HCT116 (cell line): ENCODE measurements at regions not wholly inside any gene's neighbourhood (a gene's known extent, or its start where the extent isn't known, plus 50 kb on each side); places are given as distances from the start of the nearest gene placed in this dataset.

Experiments used
- ATAC-seq: fragments of 200-7000 bp; cut with Tn5 transposase; 2 replicates; pipeline ENCODE4 v1.9.1; 2020; ENCODE audit warnings: mild to moderate bottlenecking, moderate library complexity
- BruUV-seq: library from RNA; stranded (reverse); fragments of 400-500 nt; replicated peaks from 2 replicates; lab custom pipeline; 2021; lab: Mats Ljungman, UMichigan
- CTCF ChIA-PET: fragments of 300-600 bp; sonication (Branson Sonifier 250); formaldehyde crosslinking; loops from one replicate; lab custom pipeline; 2021; ENCODE audit warnings: antibody characterized with exemption; lab: Charles Lee
- POLR2A ChIA-PET: fragments of 300-600, 350-600 bp; sonication (Branson Sonifier 250); formaldehyde crosslinking; loops from one replicate; lab custom pipeline; 2021; ENCODE audit warnings: antibody characterized with exemption; lab: Charles Lee
- RAD21 ChIA-PET, 2 experiments: fragments of 300-600 bp; sonication (Branson Sonifier 250); formaldehyde crosslinking; loops; one replicate each; lab custom pipeline; 2023; ENCODE audit warnings: low total read pairs in 2 of 2; ENCODE audit not compliant: uncharacterized antibody in 2 of 2, unreplicated experiment in 2 of 2, low non-redundant PET in 1 of 2; lab: Charles Lee
- DNase-seq: peaks from one replicate; pipeline ENCODE4 v3.0.0-alpha.2; 2010; ENCODE audit warnings: low read depth, low spot score
- H2AFZ ChIP-seq: fragments of 200-600 bp; shearing (Covaris generic), sonication (generic); 2 replicates; pipeline ENCODE4 v1.6.1; 2017; ENCODE audit warnings: low read depth, mixed run types, mixed read lengths, antibody characterized with exemption, low read length; ENCODE audit not compliant: poor library complexity, severe bottlenecking
- H3K27ac ChIP-seq: 2 replicates; pipeline ENCODE4 v1.5.1; 2012; ENCODE audit warnings: low read depth, low read length
- H3K27me3 ChIP-seq: fragments of 200-600 bp; sonication (generic); 2 replicates; pipeline ENCODE4 v1.6.1; 2016; ENCODE audit warnings: mixed run types, low read length, mixed read lengths; ENCODE audit not compliant: insufficient read depth
- H3K36me3 ChIP-seq, 2 experiments: fragments of 200-500 bp in 1 of 2; fragments of 200-600 bp in 1 of 2; sonication (Bioruptor generic) in 1 of 2; sonication (generic) in 1 of 2; 2 replicates each; pipeline versions ENCODE4 v1.5.1 to v1.6.1; 2014 to 2016; ENCODE audit warnings: low read length in 2 of 2, inconsistent platforms in 1 of 2, mixed read lengths in 1 of 2, mixed run types in 1 of 2; ENCODE audit not compliant: insufficient read depth in 2 of 2, control insufficient read depth in 1 of 2
- H3K4me1 ChIP-seq, 2 experiments: fragments of 200-600 bp in 1 of 2; sonication (generic) in 1 of 2; 2 replicates each; pipeline versions ENCODE4 v1.5.1 to v1.6.1; 2012 to 2017; ENCODE audit warnings: low read length in 2 of 2, inconsistent platforms in 1 of 2, mild to moderate bottlenecking in 1 of 2, mixed read lengths in 1 of 2, mixed run types in 1 of 2, moderate library complexity in 1 of 2; ENCODE audit not compliant: insufficient read depth in 2 of 2, control insufficient read depth in 1 of 2
- H3K4me2 ChIP-seq: fragments of 200-600 bp; sonication (generic); 2 replicates; pipeline ENCODE4 v1.6.1; 2017; ENCODE audit warnings: mixed run types, low read length, mixed read lengths
- H3K4me3 ChIP-seq, 2 experiments: fragments of 200-600 bp in 1 of 2; sonication (generic) in 1 of 2; replicated peaks in 1 of 2; 2 replicates each; pipeline ENCODE4 v1.5.1; 2011 to 2016; ENCODE audit warnings: low read length in 2 of 2, control low read depth in 1 of 2, low read depth in 1 of 2, mild to moderate bottlenecking in 1 of 2, mixed read lengths in 1 of 2, mixed run types in 1 of 2
- H3K79me2 ChIP-seq: fragments of 200-600 bp; sonication (generic); 2 replicates; pipeline ENCODE4 v1.6.1; 2017; ENCODE audit warnings: mild to moderate bottlenecking, mixed run types, low read length, moderate library complexity, mixed read lengths; ENCODE audit not compliant: insufficient read depth
- H3K9ac ChIP-seq: fragments of 200-600 bp; sonication (generic); 2 replicates; pipeline ENCODE4 v1.6.1; 2016; ENCODE audit warnings: low read length, mixed read lengths
- H3K9me2 ChIP-seq: fragments of 200-600 bp; sonication (generic), shearing (Covaris generic); 2 replicates; pipeline ENCODE4 v1.6.1; 2017; ENCODE audit warnings: mixed run types, mild to moderate bottlenecking, moderate library complexity; ENCODE audit not compliant: insufficient read depth
- H3K9me3 ChIP-seq, 2 experiments: fragments of 200-500 bp in 1 of 2; fragments of 200-600 bp in 1 of 2; sonication (Bioruptor generic) in 1 of 2; sonication (generic) in 1 of 2; 2 replicates each; pipeline ENCODE4 v1.6.1; 2014 to 2017; ENCODE audit warnings: low read length in 2 of 2, mixed read lengths in 2 of 2, inconsistent platforms in 1 of 2, low read depth in 1 of 2, mild to moderate bottlenecking in 1 of 2, mixed run types in 1 of 2, moderate library complexity in 1 of 2; ENCODE audit not compliant: control insufficient read depth in 1 of 2, insufficient read depth in 1 of 2
- H4K20me1 ChIP-seq: fragments of 200-600 bp; sonication (generic), shearing (Covaris generic); 2 replicates; pipeline ENCODE4 v1.6.1; 2017; ENCODE audit warnings: mixed run types, mild to moderate bottlenecking, moderate library complexity; ENCODE audit not compliant: insufficient read depth
- EZH2 ChIP-seq: fragments of 200-600 bp; sonication (generic); IDR thresholded peaks from 2 replicates; pipeline ENCODE4 v1.6.1; 2017; ENCODE audit warnings: antibody characterized with exemption, mixed run types
- EZH2phosphoT487 ChIP-seq: fragments of 200-600 bp; IDR thresholded peaks from 2 replicates; pipeline ENCODE4 v1.6.1; 2018; ENCODE audit warnings: antibody characterized with exemption, borderline replicate concordance
- MAX ChIP-seq: IDR thresholded peaks from 2 replicates; pipeline ENCODE4 v1.6.1; 2012
- RAD21 ChIP-seq: IDR thresholded peaks from 2 replicates; pipeline ENCODE4 v1.6.1; 2012; ENCODE audit warnings: low read depth, mild to moderate bottlenecking
- SIN3A ChIP-seq: IDR thresholded peaks from 2 replicates; pipeline ENCODE4 v1.6.1; 2012; ENCODE audit warnings: low read depth
- SP1 ChIP-seq: IDR thresholded peaks from 2 replicates; pipeline ENCODE4 v1.6.1; 2012; ENCODE audit warnings: low read depth
- ZFX ChIP-seq: fragments of 450-650 bp; IDR thresholded peaks from 2 replicates; pipeline ENCODE4 v1.6.1; 2017
- intact Hi-C: fragments of 100-400 bp; cut with micrococcal nuclease; formaldehyde crosslinking; loops from 2 replicates; pipeline ENCODE4 v1.10.0; 2022
- TF ChIP-seq, protein P1 (sequence below): IDR thresholded peaks from 2 replicates; pipeline ENCODE4 v1.6.1; 2012; ENCODE audit warnings: low read depth

GRCh38 chr2:77768508-77768907, 246.3 kb upstream of the LRRTM4 start:
- DNase-seq (no peak), ATAC-seq (no peak)
- H2AFZ ChIP-seq: no peak overlapping the region
- H3K9ac ChIP-seq: no peak overlapping the region
- H3K27ac ChIP-seq: no peak overlapping the region
- no peaks in the 10 kb centered on the region for H3K36me3 ChIP-seq
- no peaks in the 10 kb centered on the region for H3K9me2 ChIP-seq
- TF ChIP-seq MAX (no peak), EZH2 (no peak), SP1 (no peak), SIN3A (no peak), ZFX (no peak), RAD21 (no peak), EZH2phosphoT487 (no peak)
- TF ChIP-seq, protein P1, sequence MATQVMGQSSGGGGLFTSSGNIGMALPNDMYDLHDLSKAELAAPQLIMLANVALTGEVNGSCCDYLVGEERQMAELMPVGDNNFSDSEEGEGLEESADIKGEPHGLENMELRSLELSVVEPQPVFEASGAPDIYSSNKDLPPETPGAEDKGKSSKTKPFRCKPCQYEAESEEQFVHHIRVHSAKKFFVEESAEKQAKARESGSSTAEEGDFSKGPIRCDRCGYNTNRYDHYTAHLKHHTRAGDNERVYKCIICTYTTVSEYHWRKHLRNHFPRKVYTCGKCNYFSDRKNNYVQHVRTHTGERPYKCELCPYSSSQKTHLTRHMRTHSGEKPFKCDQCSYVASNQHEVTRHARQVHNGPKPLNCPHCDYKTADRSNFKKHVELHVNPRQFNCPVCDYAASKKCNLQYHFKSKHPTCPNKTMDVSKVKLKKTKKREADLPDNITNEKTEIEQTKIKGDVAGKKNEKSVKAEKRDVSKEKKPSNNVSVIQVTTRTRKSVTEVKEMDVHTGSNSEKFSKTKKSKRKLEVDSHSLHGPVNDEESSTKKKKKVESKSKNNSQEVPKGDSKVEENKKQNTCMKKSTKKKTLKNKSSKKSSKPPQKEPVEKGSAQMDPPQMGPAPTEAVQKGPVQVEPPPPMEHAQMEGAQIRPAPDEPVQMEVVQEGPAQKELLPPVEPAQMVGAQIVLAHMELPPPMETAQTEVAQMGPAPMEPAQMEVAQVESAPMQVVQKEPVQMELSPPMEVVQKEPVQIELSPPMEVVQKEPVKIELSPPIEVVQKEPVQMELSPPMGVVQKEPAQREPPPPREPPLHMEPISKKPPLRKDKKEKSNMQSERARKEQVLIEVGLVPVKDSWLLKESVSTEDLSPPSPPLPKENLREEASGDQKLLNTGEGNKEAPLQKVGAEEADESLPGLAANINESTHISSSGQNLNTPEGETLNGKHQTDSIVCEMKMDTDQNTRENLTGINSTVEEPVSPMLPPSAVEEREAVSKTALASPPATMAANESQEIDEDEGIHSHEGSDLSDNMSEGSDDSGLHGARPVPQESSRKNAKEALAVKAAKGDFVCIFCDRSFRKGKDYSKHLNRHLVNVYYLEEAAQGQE: no peak
- POLR2A ChIA-PET: no interaction called here
- H3K27me3 ChIP-seq: no peaks in the 10 kb centered on the region
- H3K4me3 ChIP-seq: no peak overlapping the region
- H4K20me1 ChIP-seq: no peaks in the 10 kb centered on the region
- intact Hi-C loops: no loop called here
- RAD21 ChIA-PET: no interaction called here
- no peak overlapping the region for H3K4me2 ChIP-seq
- no peaks in the 10 kb centered on the region for H3K79me2 ChIP-seq
- H3K4me1 ChIP-seq: no peaks in the 10 kb centered on the region
- CTCF ChIA-PET: no interaction called here
- no TSS peak for BruUV-seq
- H3K9me3 ChIP-seq: peaks cover 4 to 6% of the 10 kb centered on the region in 2 experiments; a peak in 2 of 4 replicates
